ENCODE measurements at regions not wholly inside any gene's neighbourhood (a gene's known extent, or its start where the extent isn't known, plus 50 kb on each side); places are given as distances from the start of the nearest gene placed in this dataset.

GRCh38 chr11:129740125-129740719, 75.4 kb upstream of the TMEM45B start:
- H3K27ac ChIP-seq: no peak overlapping the region
- H3K9me3 ChIP-seq: no peaks in the 10 kb centered on the region
- no peak overlapping the region for H3K4me3 ChIP-seq
- intact Hi-C loops (cut with DNase I): no loop called here
- H3K9ac ChIP-seq (ENCODE audit: low read depth in 2 of 2, low read length in 2 of 2): no peak overlapping the region
- no peaks in the 10 kb centered on the region for H3K4me1 ChIP-seq
- H3K27me3 ChIP-seq: no peaks in the 10 kb centered on the region
- TF ChIP-seq CTCF (IDR thresholded peaks at IDR 0.05): no peak
- no peak for DNase-seq
- H3K36me3 ChIP-seq: no peaks in the 10 kb centered on the region

GRCh38 chr11:129743112-129743815, 72.4 kb upstream of the TMEM45B start:
- Histone ChIP-seq H3K9ac (ENCODE audit: low read depth in 2 of 2, low read length in 2 of 2) (no peak overlapping the region), H3K27me3 (no peaks in the 10 kb centered on the region), H3K4me3 (no peak overlapping the region), H3K36me3 (no peaks in the 10 kb centered on the region), H3K4me1 (no peaks in the 10 kb centered on the region), H3K27ac (no peak overlapping the region), H3K9me3 (no peaks in the 10 kb centered on the region)
- TF ChIP-seq CTCF (IDR thresholded peaks at IDR 0.05): no peak
- intact Hi-C loops (cut with DNase I): no loop called here
- no peak for DNase-seq

- TF ChIP-seq CTCF (IDR thresholded peaks at IDR 0.05): no peak
- H3K27me3 ChIP-seq: peaks cover 2% of the 10 kb centered on the region
- no peak overlapping the region for H3K9ac ChIP-seq (ENCODE audit: low read depth in 2 of 2, low read length in 2 of 2)
- H3K9me3 ChIP-seq: no peaks in the 10 kb centered on the region
- no peak for DNase-seq
- H3K27ac ChIP-seq: no peak overlapping the region
- H3K36me3 ChIP-seq: no peaks in the 10 kb centered on the region
- intact Hi-C loops (cut with DNase I): no loop called here
- no peaks in the 10 kb centered on the region for H3K4me1 ChIP-seq
- H3K4me3 ChIP-seq: no peak overlapping the region
These were observed 68.6 kb upstream of the TMEM45B start for GRCh38 chr11:129747071-129747470.

GRCh38 chr11:129749141-129749540, 66.5 kb upstream of the TMEM45B start:
- peaks cover 2% of the 10 kb centered on the region for H3K27me3 ChIP-seq
- H3K36me3 ChIP-seq: no peaks in the 10 kb centered on the region
- H3K9ac ChIP-seq (ENCODE audit: low read depth in 2 of 2, low read length in 2 of 2): no peak overlapping the region
- DNase-seq: no peak
- H3K27ac ChIP-seq: no peak overlapping the region
- no peaks in the 10 kb centered on the region for H3K9me3 ChIP-seq
- H3K4me3 ChIP-seq: no peak overlapping the region
- intact Hi-C loops (cut with DNase I): no loop called here
- TF ChIP-seq CTCF (IDR thresholded peaks at IDR 0.05): no peak
- no peaks in the 10 kb centered on the region for H3K4me1 ChIP-seq

- peak overlapping the region; percentile 23 for H3K4me3 ChIP-seq
- DNase-seq: peak; percentile 74
- H3K27me3 ChIP-seq: peaks cover 2% of the 10 kb centered on the region
- no peaks in the 10 kb centered on the region for H3K9me3 ChIP-seq
- H3K9ac ChIP-seq (ENCODE audit: low read depth in 2 of 2, low read length in 2 of 2): no peak overlapping the region
- peak; percentile 99 for TF ChIP-seq CTCF (IDR thresholded peaks at IDR 0.05)
- no peak overlapping the region for H3K27ac ChIP-seq
- no peaks in the 10 kb centered on the region for H3K36me3 ChIP-seq
- intact Hi-C loops (cut with DNase I): loop anchor here (2.0 to 5.0 kb wide), 3 partner anchors 54 to 628 kb away; no protein-coding TSS in a partner anchor
- no peaks in the 10 kb centered on the region for H3K4me1 ChIP-seq
These were observed 65.0 kb upstream of the TMEM45B start for GRCh38 chr11:129750343-129751292.

Data from colonic mucosa (tissue), 4 donors.